Sigmoid colon (tissue), 6 donors: ENCODE measurements at regions not wholly inside any gene's neighbourhood (a gene's known extent, or its start where the extent isn't known, plus 50 kb on each side); places are given as distances from the start of the nearest gene placed in this dataset.

ENCODE experiments used
- DNase-seq: peaks from one replicate; pipeline ENCODE4 v3.0.0-alpha.2; 2019
- H3K27ac ChIP-seq, 4 donors: fragments of 200-600 bp; sonication (generic); one replicate each; pipeline ENCODE4 v1.5.1; 2016 to 2019; ENCODE audit warnings: mild to moderate bottlenecking in 1 of 4
- H3K27me3 ChIP-seq, 3 donors: fragments of 200-600 bp; sonication (generic); one replicate each; pipeline ENCODE4 v1.5.1; 2019; ENCODE audit warnings: mild to moderate bottlenecking in 1 of 3
- H3K36me3 ChIP-seq, 4 donors: fragments of 200-600 bp; sonication (generic); one replicate each; pipeline ENCODE4 v1.5.1; 2016 to 2019
- H3K4me1 ChIP-seq, 4 donors: fragments of 200-600 bp; sonication (generic); one replicate each; pipeline ENCODE4 v1.5.1; 2017 to 2019
- H3K4me3 ChIP-seq, 4 donors: fragments of 200-600 bp; sonication (generic); one replicate each; pipeline ENCODE4 v1.5.1; 2017 to 2019; ENCODE audit warnings: mild to moderate bottlenecking in 2 of 4, moderate library complexity in 1 of 4
- H3K9me3 ChIP-seq, 4 donors: fragments of 200-600 bp in 3 of 4; sonication (generic) in 3 of 4; one replicate each; pipeline versions ENCODE4 v1.5.1 to v1.6.1; 2013 to 2019
- EP300 ChIP-seq, 4 donors: sonication (generic); formaldehyde crosslinking; IDR thresholded peaks; one replicate each; pipeline ENCODE4 v1.6.1; 2017; ENCODE audit warnings: antibody characterized with exemption in 4 of 4
- POLR2A ChIP-seq, 2 donors: fragments of 450-650 bp; IDR thresholded peaks; one replicate each; pipeline ENCODE4 v1.6.1; 2016; ENCODE audit warnings: antibody characterized with exemption in 2 of 2, mild to moderate bottlenecking in 2 of 2, moderate library complexity in 2 of 2
- POLR2AphosphoS5 ChIP-seq, 4 donors: sonication (generic); formaldehyde crosslinking; IDR thresholded peaks; one replicate each; pipeline ENCODE4 v1.6.1; 2017; ENCODE audit warnings: antibody characterized with exemption in 4 of 4
- WGBS, 2 donors: extraction: QIAGEN DNeasy Blood & Tissue Kit; methylation state at CpG; one replicate each; pipeline ENCODE4 v1.1.7; 2013; 5-methylcytosine and 5-hydroxymethylcytosine counted together
- intact Hi-C: fragments of 100-400 bp; cut with DNase I; formaldehyde crosslinking; loops from one replicate; pipeline ENCODE4 v1.15.1; 2023
- TF ChIP-seq, protein P1 (sequence below), 4 experiments: fragments of 450-650 bp in 3 of 4; fragments of 200-600 bp in 1 of 4; IDR thresholded peaks; one replicate each; pipeline ENCODE4 v1.5.1; 2016 to 2019; ENCODE audit warnings: antibody characterized with exemption in 4 of 4, mild to moderate bottlenecking in 3 of 4, moderate library complexity in 2 of 4
- donor health status: healthy with polysubstance abuse.
- donor health status: healthy.

DNA sequence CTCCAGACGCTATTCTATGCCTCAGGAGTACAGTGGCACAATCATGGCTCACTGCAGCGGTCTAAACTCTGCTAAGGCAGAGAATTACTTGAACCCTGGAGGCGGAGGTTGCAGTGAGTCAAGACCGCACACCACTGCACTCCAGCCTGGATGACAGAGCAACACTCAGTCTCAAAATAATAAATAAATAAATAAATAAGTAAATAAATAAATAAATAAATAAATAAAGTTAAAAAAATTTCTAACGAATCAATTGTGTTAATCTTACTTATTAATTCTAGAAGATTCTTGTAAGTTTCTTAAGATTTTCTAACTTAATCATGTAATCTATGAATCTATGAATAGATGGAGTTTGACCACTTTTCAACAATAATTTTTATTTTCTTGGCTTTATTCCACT, 621.4 kb upstream of the POT1 start:
- Histone ChIP-seq H3K4me3 (no peak overlapping the region), H3K27ac (no peak overlapping the region), H3K4me1 (no peaks in the 10 kb centered on the region), H3K9me3 (no peaks in the 10 kb centered on the region), H3K27me3 (no peaks in the 10 kb centered on the region), H3K36me3 (no peaks in the 10 kb centered on the region)
- DNase-seq: no peak
- no peak for TF ChIP-seq EP300 (IDR thresholded peaks at IDR 0.05)
- TF ChIP-seq POLR2A (IDR thresholded peaks at IDR 0.05): no peak
- TF ChIP-seq, protein P1, sequence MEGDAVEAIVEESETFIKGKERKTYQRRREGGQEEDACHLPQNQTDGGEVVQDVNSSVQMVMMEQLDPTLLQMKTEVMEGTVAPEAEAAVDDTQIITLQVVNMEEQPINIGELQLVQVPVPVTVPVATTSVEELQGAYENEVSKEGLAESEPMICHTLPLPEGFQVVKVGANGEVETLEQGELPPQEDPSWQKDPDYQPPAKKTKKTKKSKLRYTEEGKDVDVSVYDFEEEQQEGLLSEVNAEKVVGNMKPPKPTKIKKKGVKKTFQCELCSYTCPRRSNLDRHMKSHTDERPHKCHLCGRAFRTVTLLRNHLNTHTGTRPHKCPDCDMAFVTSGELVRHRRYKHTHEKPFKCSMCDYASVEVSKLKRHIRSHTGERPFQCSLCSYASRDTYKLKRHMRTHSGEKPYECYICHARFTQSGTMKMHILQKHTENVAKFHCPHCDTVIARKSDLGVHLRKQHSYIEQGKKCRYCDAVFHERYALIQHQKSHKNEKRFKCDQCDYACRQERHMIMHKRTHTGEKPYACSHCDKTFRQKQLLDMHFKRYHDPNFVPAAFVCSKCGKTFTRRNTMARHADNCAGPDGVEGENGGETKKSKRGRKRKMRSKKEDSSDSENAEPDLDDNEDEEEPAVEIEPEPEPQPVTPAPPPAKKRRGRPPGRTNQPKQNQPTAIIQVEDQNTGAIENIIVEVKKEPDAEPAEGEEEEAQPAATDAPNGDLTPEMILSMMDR (IDR thresholded peaks at IDR 0.05): no peak
- no peak for TF ChIP-seq POLR2AphosphoS5 (IDR thresholded peaks at IDR 0.05)
- 86 to 93% methylated on average over 5 of the region's 5 CpGs for WGBS, 2 donors
- intact Hi-C loops: no loop called here

DNA sequence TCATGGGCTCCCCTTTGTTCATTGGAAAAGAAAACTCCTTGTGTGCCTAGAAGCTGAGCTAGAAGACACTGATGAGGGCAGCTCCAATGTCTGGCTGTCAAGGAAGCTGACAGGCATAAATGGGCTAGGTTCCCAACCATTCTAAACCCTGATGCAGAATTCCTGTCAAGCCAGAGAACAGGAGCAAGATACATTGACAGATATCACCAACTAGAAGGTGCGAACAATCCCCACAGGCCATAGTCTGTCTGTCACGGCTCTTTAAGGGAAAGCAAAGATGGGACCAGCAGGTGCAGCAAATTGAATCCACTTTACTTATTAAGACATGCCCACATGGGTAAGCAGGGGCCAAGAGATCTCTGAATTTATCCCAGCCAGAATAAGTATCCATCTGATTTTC, 617.9 kb upstream of the POT1 start:
- H3K27ac ChIP-seq: no peak overlapping the region
- WGBS, 2 donors: 78 to 84% methylated on average over 2 of the region's 2 CpGs
- DNase-seq: no peak
- H3K4me3 ChIP-seq: no peak overlapping the region
- H3K36me3 ChIP-seq: no peaks in the 10 kb centered on the region
- no peaks in the 10 kb centered on the region for H3K4me1 ChIP-seq
- intact Hi-C loops: no loop called here
- no peaks in the 10 kb centered on the region for H3K27me3 ChIP-seq
- no peak for TF ChIP-seq POLR2AphosphoS5 (IDR thresholded peaks at IDR 0.05)
- TF ChIP-seq POLR2A (IDR thresholded peaks at IDR 0.05): no peak
- TF ChIP-seq, protein P1 (IDR thresholded peaks at IDR 0.05): no peak
- no peak for TF ChIP-seq EP300 (IDR thresholded peaks at IDR 0.05)
- no peaks in the 10 kb centered on the region for H3K9me3 ChIP-seq

DNA sequence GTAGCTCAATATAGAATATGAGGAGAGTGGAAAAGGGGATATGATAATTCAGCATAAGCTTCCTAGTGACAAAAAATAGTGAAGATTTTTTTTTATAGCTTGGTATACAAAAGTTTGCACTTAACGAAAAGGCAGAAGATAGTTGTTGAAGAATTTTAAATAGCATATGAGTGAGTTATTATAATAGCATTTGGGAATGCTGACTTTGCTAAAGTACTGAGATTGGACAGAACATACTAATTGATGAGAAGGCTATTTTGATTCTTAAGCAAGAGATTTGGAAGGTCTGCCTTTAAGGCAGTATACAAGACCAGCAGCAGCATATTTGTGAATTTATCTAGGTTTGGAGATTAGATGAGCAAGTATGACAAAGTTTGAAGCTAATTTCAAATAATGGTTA, 600.9 kb upstream of the POT1 start:
- Histone ChIP-seq H3K27ac (no peak overlapping the region), H3K4me1 (no peaks in the 10 kb centered on the region), H3K4me3 (no peak overlapping the region), H3K36me3 (no peaks in the 10 kb centered on the region), H3K27me3 (no peaks in the 10 kb centered on the region), H3K9me3 (no peaks in the 10 kb centered on the region)
- 80 to 81% methylated on average over 1 of the region's 1 CpG for WGBS, 2 donors
- TF ChIP-seq, protein P1 (IDR thresholded peaks at IDR 0.05): no peak
- TF ChIP-seq POLR2A (IDR thresholded peaks at IDR 0.05) (no peak), POLR2AphosphoS5 (IDR thresholded peaks at IDR 0.05) (no peak), EP300 (IDR thresholded peaks at IDR 0.05) (no peak)
- no peak for DNase-seq
- intact Hi-C loops: no loop called here

DNA sequence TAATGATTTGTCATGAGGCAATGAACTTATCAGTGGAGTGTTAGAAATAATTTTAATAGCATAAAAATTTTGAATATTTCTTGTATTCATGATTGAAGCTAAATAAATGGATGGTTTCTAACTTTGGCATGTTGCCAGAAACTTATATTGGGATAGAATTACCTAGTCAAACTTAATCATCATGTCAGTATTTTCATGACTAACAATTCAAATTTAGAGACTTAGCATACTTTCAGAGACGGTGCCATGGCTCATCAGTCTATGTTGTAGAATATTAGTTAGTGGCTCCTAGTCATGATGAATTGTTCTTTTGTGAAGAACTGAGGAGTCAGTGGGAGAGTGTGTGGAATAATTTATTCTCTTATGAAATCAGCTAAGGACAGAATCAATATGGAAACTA, 599.6 kb upstream of the POT1 start:
- Histone ChIP-seq H3K36me3 (no peaks in the 10 kb centered on the region), H3K27me3 (no peaks in the 10 kb centered on the region), H3K4me3 (no peak overlapping the region), H3K27ac (no peak overlapping the region), H3K4me1 (no peaks in the 10 kb centered on the region), H3K9me3 (no peaks in the 10 kb centered on the region)
- TF ChIP-seq, protein P1 (IDR thresholded peaks at IDR 0.05): no peak
- no peak for TF ChIP-seq POLR2AphosphoS5 (IDR thresholded peaks at IDR 0.05)
- no peak for TF ChIP-seq POLR2A (IDR thresholded peaks at IDR 0.05)
- no peak for TF ChIP-seq EP300 (IDR thresholded peaks at IDR 0.05)
- 78 to 82% methylated on average over 1 of the region's 1 CpG for whole genome bisulfite sequencing, 2 donors
- no peak for DNase-seq
- intact Hi-C loops: no loop called here

DNA sequence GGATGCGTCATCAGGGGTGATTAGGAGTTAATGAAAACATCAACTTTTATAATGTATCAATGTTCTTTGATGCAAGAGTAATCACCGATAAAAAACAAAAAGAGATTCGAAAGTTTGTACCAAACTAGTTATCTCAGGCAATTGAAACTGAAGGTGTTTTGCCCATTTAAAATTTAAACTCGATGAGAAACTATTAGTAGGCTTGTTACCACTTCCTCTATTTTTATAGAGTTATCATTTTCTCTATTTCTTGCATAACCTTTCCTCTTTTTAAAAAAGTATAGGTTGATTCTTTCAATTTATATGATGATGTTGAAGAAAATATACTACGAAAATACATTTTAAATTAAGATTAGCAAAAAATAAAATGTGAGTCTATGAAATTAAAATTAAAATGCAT, 597.3 kb upstream of the POT1 start:
- intact Hi-C loops: no loop called here
- H3K36me3 ChIP-seq: no peaks in the 10 kb centered on the region
- H3K27me3 ChIP-seq: no peaks in the 10 kb centered on the region
- 81 to 85% methylated on average over 5 of the region's 5 CpGs for WGBS, 2 donors
- no peak for DNase-seq
- no peak overlapping the region for H3K27ac ChIP-seq
- no peaks in the 10 kb centered on the region for H3K4me1 ChIP-seq
- TF ChIP-seq EP300 (IDR thresholded peaks at IDR 0.05): no peak
- TF ChIP-seq, protein P1 (IDR thresholded peaks at IDR 0.05): no peak
- TF ChIP-seq POLR2A (IDR thresholded peaks at IDR 0.05): no peak
- no peak for TF ChIP-seq POLR2AphosphoS5 (IDR thresholded peaks at IDR 0.05)
- no peak overlapping the region for H3K4me3 ChIP-seq
- no peaks in the 10 kb centered on the region for H3K9me3 ChIP-seq
